GM12878 (cell line): ENCODE measurements at regions not wholly inside any gene's neighbourhood (a gene's known extent, or its start where the extent isn't known, plus 50 kb on each side); places are given as distances from the start of the nearest gene placed in this dataset.

Experiments used
- ATAC-seq: fragments of 200-7000 bp; cut with Tn5 transposase; 3 replicates; pipeline ENCODE4 v1.9.1; 2020; ENCODE audit warnings: mild to moderate bottlenecking, moderate library complexity
- BruUV-seq: library from RNA; stranded (reverse); fragments of 400-500 nt; replicated peaks from 2 replicates; lab custom pipeline; 2021; lab: Mats Ljungman, UMichigan
- CTCF ChIA-PET: fragments of 300-600 bp; sonication (Branson Sonifier 250); formaldehyde crosslinking; extraction: SDS; loops from one replicate; lab custom pipeline; 2021; ENCODE audit warnings: inconsistent platforms; lab: Yijun Ruan, JAX
- POLR2A ChIA-PET: fragments of 350-600 bp; formaldehyde crosslinking; extraction: SDS; loops from one replicate; lab custom pipeline; 2021; ENCODE audit warnings: inconsistent platforms; lab: Charles Lee
- RAD21 ChIA-PET: fragments of 300-600 bp; sonication (Branson Sonifier 250); formaldehyde crosslinking; loops from one replicate; lab custom pipeline; 2023; ENCODE audit warnings: antibody characterized with exemption; ENCODE audit not compliant: unreplicated experiment; lab: Charles Lee
- SMC1A ChIA-PET: fragments of 300-600 bp; sonication (Branson Sonifier 250); formaldehyde crosslinking; loops from one replicate; lab custom pipeline; 2023; ENCODE audit not compliant: unreplicated experiment, uncharacterized antibody; lab: Charles Lee
- DNase-seq: peaks from one replicate; pipeline ENCODE4 v3.0.0-alpha.2; 2011; ENCODE audit warnings: low read depth, low spot score
- FAIRE-seq: peaks from 3 replicates; lab custom pipeline; 2011; peaks lifted over from hg19 to GRCh38; lab: Jason Lieb, UNC
- H2AFZ ChIP-seq: 2 replicates; pipeline ENCODE4 v1.6.0; 2011; ENCODE audit warnings: low read depth, low read length, control low read depth; ENCODE audit not compliant: control insufficient read depth
- H3K27ac ChIP-seq: 2 replicates; pipeline ENCODE4 v1.5.1; 2011; ENCODE audit warnings: control low read depth; ENCODE audit not compliant: control insufficient read depth, insufficient read depth
- H3K27me3 ChIP-seq, 2 experiments: replicated peaks in 1 of 2; 2 replicates each; pipeline versions ENCODE4 v1.6.0 to v1.6.1; 2011; ENCODE audit warnings: low read length in 1 of 2; ENCODE audit not compliant: control insufficient read depth in 2 of 2, insufficient read depth in 2 of 2
- H3K36me3 ChIP-seq, 2 experiments: 2 replicates each; pipeline ENCODE4 v1.5.1; 2011; ENCODE audit warnings: low read length in 1 of 2; ENCODE audit not compliant: control insufficient read depth in 2 of 2, insufficient read depth in 2 of 2
- H3K4me1 ChIP-seq: 2 replicates; pipeline ENCODE4 v1.6.1; 2011; ENCODE audit warnings: mild to moderate bottlenecking, low read length, moderate library complexity, mixed read lengths; ENCODE audit not compliant: control insufficient read depth, insufficient read depth
- H3K4me2 ChIP-seq: 2 replicates; pipeline ENCODE4 v1.6.0; 2011; ENCODE audit warnings: control low read depth; ENCODE audit not compliant: control insufficient read depth, insufficient read depth
- H3K4me3 ChIP-seq: fragments of 200-600 bp; sonication (generic); 2 replicates; pipeline ENCODE4 v1.5.1; 2016
- H3K79me2 ChIP-seq: 2 replicates; pipeline ENCODE4 v1.6.0; 2011; ENCODE audit warnings: low read length; ENCODE audit not compliant: control insufficient read depth, insufficient read depth
- H3K9ac ChIP-seq: 2 replicates; pipeline ENCODE4 v1.8.0; 2011; ENCODE audit warnings: low read length, control low read depth, mixed read lengths; ENCODE audit not compliant: control insufficient read depth, insufficient read depth
- H3K9me3 ChIP-seq: replicated peaks from 3 replicates; pipeline ENCODE4 v1.5.1; 2011; ENCODE audit warnings: mild to moderate bottlenecking, low read length; ENCODE audit not compliant: control insufficient read depth, insufficient read depth
- H4K20me1 ChIP-seq: 2 replicates; pipeline ENCODE4 v1.6.0; 2011; ENCODE audit not compliant: control insufficient read depth, insufficient read depth
- CUX1 ChIP-seq: IDR thresholded peaks from 2 replicates; pipeline ENCODE4 v1.6.1; 2012; ENCODE audit warnings: improper control_type of control experiment, low read depth, low read length; ENCODE audit not compliant: insufficient replicate concordance
- E2F8 ChIP-seq: fragments of 450-650 bp; IDR thresholded peaks from 2 replicates; pipeline ENCODE4 v1.6.1; 2018; ENCODE audit warnings: mild to moderate bottlenecking, low read depth, moderate library complexity; ENCODE audit not compliant: partially characterized antibody
- E4F1 ChIP-seq: fragments of 450-650 bp; IDR thresholded peaks from 2 replicates; pipeline ENCODE4 v1.6.1; 2018; ENCODE audit warnings: borderline replicate concordance, mild to moderate bottlenecking; ENCODE audit not compliant: partially characterized antibody
- EP300 ChIP-seq, 2 experiments: fragments of 150-350 bp in 1 of 2; IDR thresholded peaks; 2 replicates each; pipeline ENCODE4 v1.6.1; 2011 to 2012; ENCODE audit warnings: low read depth in 2 of 2, low read length in 2 of 2, borderline replicate concordance in 1 of 2, improper control_type of control experiment in 1 of 2, inconsistent platforms in 1 of 2; ENCODE audit not compliant: control insufficient read depth in 1 of 2
- FOXK2 ChIP-seq: fragments of 450-650 bp; IDR thresholded peaks from 2 replicates; pipeline ENCODE4 v1.6.1; 2017; ENCODE audit warnings: mild to moderate bottlenecking, moderate library complexity
- HDGF ChIP-seq: fragments of 450-650 bp; IDR thresholded peaks from 2 replicates; pipeline ENCODE4 v1.6.1; 2016; ENCODE audit warnings: antibody characterized with exemption
- KLF5 ChIP-seq: fragments of 450-650 bp; IDR thresholded peaks from 2 replicates; pipeline ENCODE4 v1.6.1; 2014; ENCODE audit warnings: mild to moderate bottlenecking; ENCODE audit not compliant: partially characterized antibody
- MXI1 ChIP-seq: fragments of 150-350 bp; IDR thresholded peaks from 2 replicates; pipeline ENCODE4 v1.6.1; 2011; ENCODE audit warnings: low read depth, mild to moderate bottlenecking, inconsistent platforms, low read length, improper control_type of control experiment
- MYB ChIP-seq: fragments of 150-350 bp; IDR thresholded peaks from 2 replicates; pipeline ENCODE4 v1.6.1; 2014; ENCODE audit warnings: mild to moderate bottlenecking, low read depth, low read length, borderline replicate concordance
- NFXL1 ChIP-seq: fragments of 450-650 bp; IDR thresholded peaks from 2 replicates; pipeline ENCODE4 v1.6.1; 2017; ENCODE audit warnings: antibody characterized with exemption, mild to moderate bottlenecking, borderline replicate concordance
- PAX8 ChIP-seq: fragments of 450-650 bp; IDR thresholded peaks from 2 replicates; pipeline ENCODE4 v1.6.1; 2017; ENCODE audit warnings: mild to moderate bottlenecking, moderate library complexity
- RCOR1 ChIP-seq: conservative IDR thresholded peaks from 2 replicates; pipeline ENCODE4 v1.6.1; 2012; ENCODE audit warnings: low read depth, low read length, improper control_type of control experiment
- SMAD5 ChIP-seq: IDR thresholded peaks from 2 replicates; pipeline ENCODE4 v1.6.1; 2016; ENCODE audit warnings: antibody characterized with exemption, low read depth
- TCF12 ChIP-seq: IDR thresholded peaks from 2 replicates; pipeline ENCODE4 v1.6.1; 2011; ENCODE audit warnings: low read depth, mild to moderate bottlenecking, low read length
- WGBS: methylation state at CpG from one replicate; pipeline ENCODE4 v1.1.6; 2016; ENCODE audit warnings: low lambda C conversion rate; ENCODE audit not compliant: insufficient replicate concordance, insufficient coverage; ENCODE audit errors: missing lambda C conversion rate; 5-methylcytosine and 5-hydroxymethylcytosine counted together
- in situ Hi-C: fragments of 300-500 bp; cut with MboI; formaldehyde crosslinking; loops from 9 replicates; pipeline ENCODE4 v1.14.3; 2018; ENCODE audit warnings: mixed read lengths
- intact Hi-C: fragments of 100-400 bp; cut with micrococcal nuclease; formaldehyde crosslinking; loops from one replicate; pipeline ENCODE4 v1.14.2; 2022; ENCODE audit not compliant: unreplicated experiment

- POLR2A ChIA-PET: no interaction called here
- BruUV-seq: no TSS peak
- TF ChIP-seq MYB (no peak), E4F1 (no peak), EP300 (IDR thresholded peaks at IDR 0.05; ENCODE audit: borderline replicate concordance in 1 of 2, control insufficient read depth in 1 of 2, low read depth in 2 of 2, low read length in 2 of 2) (no peak), MXI1 (no peak), CUX1 (no peak), FOXK2 (no peak), TCF12 (no peak), RCOR1 (no peak), KLF5 (no peak), HDGF (no peak), NFXL1 (no peak), PAX8 (no peak), SMAD5 (no peak), E2F8 (no peak)
Measured at GRCh38 chr11:69356703-69357457, 62.9 kb downstream of the MYEOV start.

More at GRCh38 chr11:69356703-69357457, 62.9 kb downstream of the MYEOV start:
- FAIRE-seq (no peak), ATAC-seq (no peak), DNase-seq (no peak)
- Histone ChIP-seq H2AFZ (no peak overlapping the region), H3K27ac (no peak overlapping the region), H3K4me2 (no peak overlapping the region), H3K36me3 (no peaks in the 10 kb centered on the region), H3K9me3 (no peaks in the 10 kb centered on the region; the same call in 2 of the 3 replicates), H3K79me2 (no peaks in the 10 kb centered on the region), H3K4me1 (no peaks in the 10 kb centered on the region), H3K27me3 (no peaks in the 10 kb centered on the region), H4K20me1 (no peaks in the 10 kb centered on the region), H3K9ac (no peak overlapping the region), H3K4me3 (no peak overlapping the region)
- in situ Hi-C loops (no loop called here), intact Hi-C loops (no loop called here)
- ChIA-PET SMC1A (no interaction called here), CTCF (no interaction called here), RAD21 (no interaction called here)
- 40% methylated on average over 15 of the region's 15 CpGs for WGBS
